H1 (cell line): ENCODE measurements at regions not wholly inside any gene's neighbourhood (a gene's known extent, or its start where the extent isn't known, plus 50 kb on each side); places are given as distances from the start of the nearest gene placed in this dataset.

Experiments
- CTCF ChIA-PET: fragments of 300-600 bp; sonication (Branson Sonifier 250); formaldehyde crosslinking; loops from one replicate; lab custom pipeline; 2021; ENCODE audit not compliant: partially characterized antibody; lab: Charles Lee
- POLR2A ChIA-PET: fragments of 300-600 bp; sonication (Branson Sonifier 250); formaldehyde crosslinking; loops from one replicate; lab custom pipeline; 2021; ENCODE audit warnings: inconsistent platforms; ENCODE audit not compliant: partially characterized antibody; lab: Charles Lee
- DNase-seq, 2 experiments: peaks; one replicate each; pipeline versions ENCODE4 v3.0.0 to v3.0.0-alpha.2; 2010 to 2022; ENCODE audit warnings: low spot score in 2 of 2, low read depth in 1 of 2, mixed read lengths in 1 of 2
- FAIRE-seq: peaks from 2 replicates; lab custom pipeline; 2011; peaks lifted over from hg19 to GRCh38; lab: Jason Lieb, UNC
- H2AFZ ChIP-seq: 2 replicates; pipeline ENCODE4 v1.8.1; 2012; ENCODE audit warnings: low read length, inconsistent platforms
- H2AK5ac ChIP-seq: 2 replicates; pipeline ENCODE4 v1.6.1; 2013; ENCODE audit warnings: low read depth, low read length
- H2BK120ac ChIP-seq: replicated peaks from 2 replicates; pipeline ENCODE3; 2013; ENCODE audit warnings: low read depth, low read length, inconsistent platforms
- H2BK12ac ChIP-seq: 2 replicates; pipeline ENCODE4 v1.6.1; 2013; ENCODE audit warnings: low read depth, low read length
- H2BK15ac ChIP-seq: 2 replicates; pipeline ENCODE4 v1.6.1; 2013; ENCODE audit warnings: low read length
- H2BK20ac ChIP-seq: 2 replicates; pipeline ENCODE4 v1.6.1; 2013; ENCODE audit warnings: low read length
- H2BK5ac ChIP-seq: 2 replicates; pipeline ENCODE4 v1.6.1; 2013; ENCODE audit warnings: low read depth, low read length
- H3K14ac ChIP-seq: 2 replicates; pipeline ENCODE4 v1.6.1; 2013; ENCODE audit warnings: inconsistent platforms; ENCODE audit not compliant: insufficient read length
- H3K18ac ChIP-seq: 2 replicates; pipeline ENCODE4 v1.6.1; 2013; ENCODE audit warnings: low read length; ENCODE audit errors: extremely low read depth
- H3K23ac ChIP-seq: 2 replicates; pipeline ENCODE4 v1.6.1; 2013; ENCODE audit warnings: inconsistent platforms; ENCODE audit not compliant: insufficient read length
- H3K23me2 ChIP-seq: 2 replicates; pipeline ENCODE4 v1.6.1; 2013; ENCODE audit warnings: low read depth, low read length
- H3K27ac ChIP-seq: 2 replicates; pipeline ENCODE4 v1.6.1; 2011; ENCODE audit warnings: low read depth, low read length, inconsistent platforms
- H3K27me3 ChIP-seq, 4 experiments: replicated peaks in 1 of 4; 1 replicate in 1 of 4; 2 replicates in 3 of 4; pipeline versions ENCODE4 v1.6.1 to v1.8.1; 2011 to 2013; ENCODE audit warnings: low read length in 3 of 4, mild to moderate bottlenecking in 3 of 4, inconsistent platforms in 2 of 4, mixed read lengths in 2 of 4, moderate library complexity in 1 of 4; ENCODE audit not compliant: control insufficient read depth in 3 of 4, insufficient read depth in 3 of 4; ENCODE audit errors: extremely low read depth in 1 of 4
- H3K36me3 ChIP-seq, 4 experiments: 2 replicates each; pipeline versions ENCODE4 v1.6.1 to v1.8.1; 2011 to 2013; ENCODE audit warnings: mild to moderate bottlenecking in 4 of 4, low read length in 3 of 4, moderate library complexity in 2 of 4, control low read depth in 1 of 4, inconsistent platforms in 1 of 4; ENCODE audit not compliant: insufficient read depth in 4 of 4, control insufficient read depth in 2 of 4
- H3K4ac ChIP-seq: replicated peaks from 2 replicates; pipeline ENCODE3; 2013; ENCODE audit warnings: low read length, low read depth, mixed read lengths, inconsistent platforms; ENCODE audit not compliant: insufficient read length
- H3K4me1 ChIP-seq, 4 experiments: replicated peaks in 1 of 4; 1 replicate in 1 of 4; 2 replicates in 3 of 4; pipeline versions ENCODE4 v1.6.1 to v1.8.1; 2011 to 2013; ENCODE audit warnings: low read length in 3 of 4, inconsistent platforms in 2 of 4, mixed read lengths in 1 of 4; ENCODE audit not compliant: insufficient read depth in 4 of 4, control insufficient read depth in 3 of 4
- H3K4me2 ChIP-seq, 2 experiments: 2 replicates each; pipeline versions ENCODE4 v1.6.1 to v1.8.1; 2011 to 2013; ENCODE audit warnings: low read depth in 2 of 2, low read length in 2 of 2, control low read depth in 1 of 2, inconsistent platforms in 1 of 2, mild to moderate bottlenecking in 1 of 2; ENCODE audit not compliant: insufficient read depth in 1 of 2
- H3K4me3 ChIP-seq, 4 experiments: fragments of 200-600, 300-600 bp in 1 of 4; sonication (generic), shearing (Covaris generic), sonication (Bioruptor Twin) in 1 of 4; 2 replicates each; pipeline versions ENCODE4 v1.5.1 to v1.8.1; 2011 to 2016; ENCODE audit warnings: low read length in 4 of 4, low read depth in 3 of 4, control low read depth in 2 of 4, inconsistent platforms in 2 of 4, mild to moderate bottlenecking in 2 of 4, mixed read lengths in 1 of 4, moderate library complexity in 1 of 4; ENCODE audit not compliant: insufficient read depth in 2 of 4; ENCODE audit errors: extremely low read depth in 1 of 4
- H3K56ac ChIP-seq: replicated peaks from 2 replicates; pipeline ENCODE3; 2013; ENCODE audit warnings: low read depth, mild to moderate bottlenecking, mixed read lengths, low read length, inconsistent platforms; ENCODE audit not compliant: insufficient read length
- H3K79me1 ChIP-seq: 2 replicates; pipeline ENCODE4 v1.6.1; 2013; ENCODE audit warnings: low read depth, low read length, control low read depth
- H3K79me2 ChIP-seq, 2 experiments: 2 replicates each; pipeline versions ENCODE4 v1.6.1 to v1.8.1; 2012 to 2013; ENCODE audit warnings: low read length in 2 of 2, mild to moderate bottlenecking in 2 of 2, inconsistent platforms in 1 of 2; ENCODE audit not compliant: insufficient read depth in 2 of 2, control insufficient read depth in 1 of 2
- H3K9ac ChIP-seq, 4 experiments: replicated peaks in 1 of 4; 1 replicate in 1 of 4; 2 replicates in 3 of 4; pipeline versions ENCODE4 v1.6.1 to v1.8.1; 2011 to 2013; ENCODE audit warnings: low read depth in 3 of 4, low read length in 3 of 4, control low read depth in 2 of 4, mild to moderate bottlenecking in 2 of 4, moderate library complexity in 2 of 4, inconsistent platforms in 1 of 4; ENCODE audit errors: extremely low read depth in 1 of 4
- H3K9me3 ChIP-seq, 2 experiments: 2 replicates each; pipeline versions ENCODE4 v1.6.1 to v1.8.1; 2012 to 2013; ENCODE audit warnings: mild to moderate bottlenecking in 2 of 2, moderate library complexity in 2 of 2, control low read depth in 1 of 2, inconsistent platforms in 1 of 2, low read depth in 1 of 2, low read length in 1 of 2, mixed read lengths in 1 of 2; ENCODE audit not compliant: insufficient read depth in 2 of 2
- H4K20me1 ChIP-seq, 2 experiments: replicated peaks in 1 of 2; 2 replicates each; pipeline versions ENCODE3 to v1.8.1; 2011 to 2013; ENCODE audit warnings: inconsistent platforms in 2 of 2, low read length in 2 of 2, mild to moderate bottlenecking in 1 of 2; ENCODE audit not compliant: insufficient read depth in 2 of 2, control insufficient read depth in 1 of 2
- H4K5ac ChIP-seq: 2 replicates; pipeline ENCODE4 v1.6.1; 2013; ENCODE audit warnings: low read length, low read depth, mixed read lengths, inconsistent platforms; ENCODE audit not compliant: insufficient read length
- H4K8ac ChIP-seq: 2 replicates; pipeline ENCODE4 v1.8.0; 2013; ENCODE audit warnings: mild to moderate bottlenecking, moderate library complexity, low read length, inconsistent platforms; ENCODE audit not compliant: insufficient read depth; ENCODE audit errors: extremely low read depth
- H4K91ac ChIP-seq: replicated peaks from 2 replicates; pipeline ENCODE3; 2013; ENCODE audit warnings: low read length, mixed read lengths, inconsistent platforms; ENCODE audit not compliant: insufficient read length
- ATF2 ChIP-seq: IDR thresholded peaks from 2 replicates; pipeline ENCODE4 v1.6.1; 2012; ENCODE audit warnings: low read length, inconsistent platforms
- BRCA1 ChIP-seq: IDR thresholded peaks from 2 replicates; pipeline ENCODE4 v1.6.1; 2012; ENCODE audit warnings: low read depth, low read length, improper control_type of control experiment
- CBX5 ChIP-seq: fragments of 300-800, 300-1000 bp; sonication (generic); IDR thresholded peaks from 2 replicates; pipeline ENCODE4 v1.7.1; 2016; ENCODE audit warnings: antibody characterized with exemption, low read length, low read depth
- E2F6 ChIP-seq: IDR thresholded peaks from 2 replicates; pipeline ENCODE4 v1.6.1; 2012; ENCODE audit warnings: inconsistent platforms
- EP300 ChIP-seq, 2 experiments: IDR thresholded peaks; 1 replicate in 1 of 2; 2 replicates in 1 of 2; pipeline ENCODE4 v1.6.1; 2011 to 2012; ENCODE audit warnings: low read depth in 2 of 2, low read length in 2 of 2, mild to moderate bottlenecking in 2 of 2, borderline replicate concordance in 1 of 2, inconsistent platforms in 1 of 2, moderate library complexity in 1 of 2
- EZH2 ChIP-seq: fragments of 200-600 bp; sonication (generic); IDR thresholded peaks from 2 replicates; pipeline ENCODE4 v1.7.1; 2012; ENCODE audit warnings: low read depth, mild to moderate bottlenecking, moderate library complexity, low read length, inconsistent platforms; ENCODE audit not compliant: severe bottlenecking
- HDAC6 ChIP-seq: IDR thresholded peaks from one replicate; pipeline ENCODE4 v1.7.1; 2012; ENCODE audit warnings: low read depth, mild to moderate bottlenecking, inconsistent platforms, low read length, moderate library complexity
- MAFK ChIP-seq: IDR thresholded peaks from 2 replicates; pipeline ENCODE4 v1.6.1; 2012; ENCODE audit warnings: low read depth, mild to moderate bottlenecking, improper control_type of control experiment, low read length
- MAX ChIP-seq: IDR thresholded peaks from 2 replicates; pipeline ENCODE4 v1.6.1; 2012; ENCODE audit warnings: inconsistent platforms
- PHF8 ChIP-seq: fragments of 200-600 bp; sonication (generic); conservative IDR thresholded peaks from 2 replicates; pipeline ENCODE4 v1.7.1; 2012; ENCODE audit warnings: low read depth, mild to moderate bottlenecking, inconsistent platforms, low read length, moderate library complexity
- TBP ChIP-seq: IDR thresholded peaks from 2 replicates; pipeline ENCODE4 v1.6.1; 2011; ENCODE audit warnings: low read depth, low read length, improper control_type of control experiment
- TCF12 ChIP-seq: IDR thresholded peaks from 2 replicates; pipeline ENCODE4 v1.6.1; 2011; ENCODE audit warnings: low read depth, mild to moderate bottlenecking, low read length
- WGBS, 2 experiments: shearing (Covaris generic) in 1 of 2; methylation state at CpG; one replicate each; pipeline versions ENCODE4 v1.1.6 to v1.1.7; 2013 to 2015; ENCODE audit warnings: low lambda C conversion rate in 2 of 2, mixed read lengths in 2 of 2, inconsistent platforms in 1 of 2, low coverage in 1 of 2, missing lambda C conversion rate in 1 of 2; ENCODE audit not compliant: insufficient replicate concordance in 2 of 2, insufficient coverage in 1 of 2, insufficient read length in 1 of 2; ENCODE audit errors: extremely low coverage in 1 of 2, missing lambda C conversion rate in 1 of 2; 5-methylcytosine and 5-hydroxymethylcytosine counted together

- Histone ChIP-seq H3K79me1 (no peaks in the 10 kb centered on the region), H3K4ac (no peak overlapping the region), H3K14ac (no peak overlapping the region), H2AK5ac (no peak overlapping the region), H2BK5ac (no peak overlapping the region), H2AFZ (no peak overlapping the region), H2BK120ac (no peak overlapping the region), H3K4me1 (no peaks in the 10 kb centered on the region), H3K27me3 (no peaks in the 10 kb centered on the region), H4K5ac (no peak overlapping the region), H3K23ac (no peak overlapping the region), H3K23me2 (no peaks in the 10 kb centered on the region), H3K4me3 (no peak overlapping the region), H3K27ac (no peak overlapping the region), H3K56ac (no peak overlapping the region), H3K36me3 (no peaks in the 10 kb centered on the region), H4K91ac (no peak overlapping the region), H3K9ac (no peak overlapping the region), H3K79me2 (no peaks in the 10 kb centered on the region), H3K18ac (no peak overlapping the region), H4K8ac (no peak overlapping the region), H3K9me3 (no peaks in the 10 kb centered on the region), H2BK12ac (no peak overlapping the region), H4K20me1 (no peaks in the 10 kb centered on the region), H3K4me2 (no peak overlapping the region), H2BK20ac (no peak overlapping the region), H2BK15ac (no peak overlapping the region)
- DNase-seq (no peak), FAIRE-seq (no peak)
- ChIA-PET POLR2A (no interaction called here), CTCF (interaction anchor here (0.6 to 1.0 kb wide), 3 partner anchors 9 to 1459 kb away, joined by 3 read pairs; no protein-coding TSS in a partner anchor)
- WGBS, 2 experiments: 96% methylated on average over 6 of the region's 6 CpGs; no CpG with 5 or more reads in 1 of the 2 experiments
- TF ChIP-seq TCF12 (no peak), CBX5 (no peak), HDAC6 (no peak), BRCA1 (no peak), EP300 (IDR thresholded peaks at IDR 0.05; ENCODE audit: borderline replicate concordance in 1 of 2, low read depth in 2 of 2, low read length in 2 of 2) (no peak), EZH2 (no peak), PHF8 (no peak), E2F6 (no peak), MAX (no peak), MAFK (no peak), TBP (no peak), ATF2 (no peak)
Measured at GRCh38 chr6:156347656-156348055, 429.5 kb upstream of the ARID1B start.
